CD14-positive monocyte (primary cell): ENCODE measurements at regions not wholly inside any gene's neighbourhood (a gene's known extent, or its start where the extent isn't known, plus 50 kb on each side); places are given as distances from the start of the nearest gene placed in this dataset.

Experiments
- DNase-seq, 3 donors: peaks; one replicate each; pipeline ENCODE4 v3.0.0-alpha.2; 2011 to 2022
- H2AFZ ChIP-seq: 2 replicates; pipeline ENCODE4 v1.6.0; 2012; ENCODE audit warnings: mild to moderate bottlenecking, low read depth, low read length, inconsistent platforms; ENCODE audit not compliant: insufficient read depth, poor library complexity, severe bottlenecking
- H3K27ac ChIP-seq, 2 donors: 1 replicate in 1 of 2; 2 replicates in 1 of 2; pipeline ENCODE4 v1.5.1; 2012 to 2013; ENCODE audit warnings: low read length in 2 of 2, control low read depth in 1 of 2, inconsistent platforms in 1 of 2, low read depth in 1 of 2, mild to moderate bottlenecking in 1 of 2
- H3K27me3 ChIP-seq, 2 donors: one replicate each; pipeline versions ENCODE4 v1.6.0 to v1.6.1; 2011 to 2013; ENCODE audit warnings: low read length in 2 of 2; ENCODE audit not compliant: control insufficient read depth in 2 of 2, insufficient read depth in 2 of 2
- H3K36me3 ChIP-seq, 2 donors: replicated peaks in 1 of 2; 1 replicate in 1 of 2; 2 replicates in 1 of 2; pipeline versions ENCODE4 v1.5.1 to v1.6.1; 2012 to 2013; ENCODE audit warnings: low read length in 2 of 2, control low read depth in 1 of 2, inconsistent platforms in 1 of 2, mild to moderate bottlenecking in 1 of 2; ENCODE audit not compliant: insufficient read depth in 2 of 2, control insufficient read depth in 1 of 2
- H3K4me1 ChIP-seq, 2 donors: 1 replicate in 1 of 2; 2 replicates in 1 of 2; pipeline versions ENCODE4 v1.5.1 to v1.6.1; 2012 to 2013; ENCODE audit warnings: low read length in 2 of 2, control low read depth in 1 of 2, inconsistent platforms in 1 of 2, mild to moderate bottlenecking in 1 of 2, moderate library complexity in 1 of 2; ENCODE audit not compliant: insufficient read depth in 2 of 2, control insufficient read depth in 1 of 2
- H3K4me2 ChIP-seq: replicated peaks from 2 replicates; pipeline ENCODE3; 2012; ENCODE audit warnings: low read length, moderate library complexity, mild to moderate bottlenecking; ENCODE audit not compliant: poor library complexity, severe bottlenecking; ENCODE audit errors: extremely low read depth
- H3K4me3 ChIP-seq, 3 experiments: fragments of 200-600 bp in 1 of 3; sonication (generic) in 1 of 3; replicated peaks in 1 of 3; 1 replicate in 2 of 3; 2 replicates in 1 of 3; pipeline ENCODE4 v1.5.1; 2011 to 2013; ENCODE audit warnings: low read length in 3 of 3, mild to moderate bottlenecking in 3 of 3, control low read depth in 2 of 3, low read depth in 2 of 3, inconsistent platforms in 1 of 3, moderate library complexity in 1 of 3
- H3K79me2 ChIP-seq: 2 replicates; pipeline ENCODE4 v1.6.0; 2012; ENCODE audit warnings: mild to moderate bottlenecking, control low read depth, inconsistent platforms, low read length, moderate library complexity; ENCODE audit not compliant: insufficient read depth
- H3K9ac ChIP-seq: 2 replicates; pipeline ENCODE4 v1.6.0; 2017; ENCODE audit warnings: low read length, mild to moderate bottlenecking; ENCODE audit not compliant: insufficient read depth, poor library complexity, severe bottlenecking
- H3K9me3 ChIP-seq, 2 donors: replicated peaks in 1 of 2; 1 replicate in 1 of 2; 2 replicates in 1 of 2; pipeline versions ENCODE4 v1.5.1 to v1.6.1; 2012 to 2013; ENCODE audit warnings: low read length in 2 of 2, control low read depth in 1 of 2; ENCODE audit not compliant: control insufficient read depth in 1 of 2, insufficient read depth in 1 of 2
- H4K20me1 ChIP-seq: 2 replicates; pipeline ENCODE4 v1.6.0; 2012; ENCODE audit warnings: mild to moderate bottlenecking, low read length, control low read depth, moderate library complexity; ENCODE audit not compliant: insufficient read depth
- H3K27ac Mint-ChIP-seq, 7 donors: one replicate each; pipeline ENCODE4 v1.8.0; 2020; ENCODE audit warnings: mild to moderate bottlenecking in 7 of 7, mixed read lengths in 7 of 7, moderate library complexity in 6 of 7, inconsistent platforms in 2 of 7
- H3K27me3 Mint-ChIP-seq, 3 donors: one replicate each; pipeline ENCODE4 v1.8.0; 2021 to 2022; ENCODE audit warnings: low read depth in 3 of 3, mild to moderate bottlenecking in 3 of 3, mixed read lengths in 3 of 3, moderate library complexity in 3 of 3, inconsistent platforms in 1 of 3
- H3K36me3 Mint-ChIP-seq, 2 donors: one replicate each; pipeline ENCODE4 v1.8.0; 2020; ENCODE audit warnings: mixed read lengths in 2 of 2, inconsistent platforms in 1 of 2, mild to moderate bottlenecking in 1 of 2
- H3K4me1 Mint-ChIP-seq: one replicate; pipeline ENCODE4 v1.8.0; 2020; ENCODE audit warnings: mild to moderate bottlenecking, mixed read lengths
- H3K4me3 Mint-ChIP-seq, 2 donors: one replicate each; pipeline ENCODE4 v1.8.0; 2020; ENCODE audit warnings: mild to moderate bottlenecking in 2 of 2, mixed read lengths in 2 of 2, moderate library complexity in 1 of 2
- H3K9me3 Mint-ChIP-seq, 7 donors: one replicate each; pipeline ENCODE4 v1.8.0; 2020 to 2022; ENCODE audit warnings: mixed read lengths in 7 of 7, mild to moderate bottlenecking in 6 of 7, moderate library complexity in 6 of 7, inconsistent platforms in 2 of 7
- WGBS: methylation state at CpG from one replicate; pipeline ENCODE4 v1.1.5; 2013; ENCODE audit warnings: missing lambda C conversion rate; ENCODE audit not compliant: insufficient coverage; 5-methylcytosine and 5-hydroxymethylcytosine counted together
- intact Hi-C, 2 donors: fragments of 100-400 bp; cut with micrococcal nuclease; formaldehyde crosslinking; loops; one replicate each; pipeline versions ENCODE4 v1.15.0 to v1.15.1; 2023
- TF ChIP-seq, protein P1 (sequence below): fragments of 200-600 bp; IDR thresholded peaks from one replicate; pipeline ENCODE4 v1.8.0; 2022; ENCODE audit warnings: antibody characterized with exemption, mild to moderate bottlenecking

DNA sequence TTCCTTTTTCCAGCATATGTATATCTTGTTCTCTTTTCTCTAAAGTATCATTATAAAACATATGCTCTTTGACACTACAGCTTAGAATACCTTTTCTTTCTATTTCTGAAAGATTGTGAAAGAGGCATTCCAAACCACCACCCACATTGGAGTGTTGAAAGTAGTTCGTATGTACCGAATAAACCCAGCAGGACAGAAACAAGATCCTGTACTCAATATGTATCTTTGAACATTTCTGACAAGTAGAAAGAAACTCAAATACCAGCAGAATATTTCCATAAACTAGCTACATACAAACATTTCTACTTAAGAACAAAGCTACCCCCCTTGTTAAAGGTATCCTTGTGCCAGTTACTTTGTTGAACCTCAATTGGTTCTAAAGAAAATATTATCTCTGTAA is 415.3 kb upstream of the ALCAM start:
- no CpG with 5 or more reads among the region's 2 CpGs for WGBS
- Histone ChIP-seq H3K27me3 (no peaks in the 10 kb centered on the region), H3K4me1 (no peaks in the 10 kb centered on the region), H3K4me3 (no peak overlapping the region), H3K79me2 (no peaks in the 10 kb centered on the region), H3K9ac (no peak overlapping the region), H3K9me3 (peaks cover 0 to 7% of the 10 kb centered on the region in 2 donors), H3K36me3 (no peaks in the 10 kb centered on the region), H2AFZ (no peak overlapping the region), H4K20me1 (no peaks in the 10 kb centered on the region), H3K27ac (no peak overlapping the region), H3K4me2 (no peak overlapping the region)
- intact Hi-C loops, result no loop called here
- Mint-ChIP-seq H3K27me3 (peaks cover 0 to 1% (median 0%) of the 10 kb centered on the region in 3 donors), H3K9me3 (peaks cover 0 to 10% (median 5%) of the 10 kb centered on the region in 7 donors), H3K4me3 (no peak overlapping the region), H3K36me3 (no peaks in the 10 kb centered on the region), H3K27ac (no peak overlapping the region), H3K4me1 (no peaks in the 10 kb centered on the region)
- TF ChIP-seq, protein P1, sequence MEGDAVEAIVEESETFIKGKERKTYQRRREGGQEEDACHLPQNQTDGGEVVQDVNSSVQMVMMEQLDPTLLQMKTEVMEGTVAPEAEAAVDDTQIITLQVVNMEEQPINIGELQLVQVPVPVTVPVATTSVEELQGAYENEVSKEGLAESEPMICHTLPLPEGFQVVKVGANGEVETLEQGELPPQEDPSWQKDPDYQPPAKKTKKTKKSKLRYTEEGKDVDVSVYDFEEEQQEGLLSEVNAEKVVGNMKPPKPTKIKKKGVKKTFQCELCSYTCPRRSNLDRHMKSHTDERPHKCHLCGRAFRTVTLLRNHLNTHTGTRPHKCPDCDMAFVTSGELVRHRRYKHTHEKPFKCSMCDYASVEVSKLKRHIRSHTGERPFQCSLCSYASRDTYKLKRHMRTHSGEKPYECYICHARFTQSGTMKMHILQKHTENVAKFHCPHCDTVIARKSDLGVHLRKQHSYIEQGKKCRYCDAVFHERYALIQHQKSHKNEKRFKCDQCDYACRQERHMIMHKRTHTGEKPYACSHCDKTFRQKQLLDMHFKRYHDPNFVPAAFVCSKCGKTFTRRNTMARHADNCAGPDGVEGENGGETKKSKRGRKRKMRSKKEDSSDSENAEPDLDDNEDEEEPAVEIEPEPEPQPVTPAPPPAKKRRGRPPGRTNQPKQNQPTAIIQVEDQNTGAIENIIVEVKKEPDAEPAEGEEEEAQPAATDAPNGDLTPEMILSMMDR, result no peak
- DNase-seq, result no peak

DNA sequence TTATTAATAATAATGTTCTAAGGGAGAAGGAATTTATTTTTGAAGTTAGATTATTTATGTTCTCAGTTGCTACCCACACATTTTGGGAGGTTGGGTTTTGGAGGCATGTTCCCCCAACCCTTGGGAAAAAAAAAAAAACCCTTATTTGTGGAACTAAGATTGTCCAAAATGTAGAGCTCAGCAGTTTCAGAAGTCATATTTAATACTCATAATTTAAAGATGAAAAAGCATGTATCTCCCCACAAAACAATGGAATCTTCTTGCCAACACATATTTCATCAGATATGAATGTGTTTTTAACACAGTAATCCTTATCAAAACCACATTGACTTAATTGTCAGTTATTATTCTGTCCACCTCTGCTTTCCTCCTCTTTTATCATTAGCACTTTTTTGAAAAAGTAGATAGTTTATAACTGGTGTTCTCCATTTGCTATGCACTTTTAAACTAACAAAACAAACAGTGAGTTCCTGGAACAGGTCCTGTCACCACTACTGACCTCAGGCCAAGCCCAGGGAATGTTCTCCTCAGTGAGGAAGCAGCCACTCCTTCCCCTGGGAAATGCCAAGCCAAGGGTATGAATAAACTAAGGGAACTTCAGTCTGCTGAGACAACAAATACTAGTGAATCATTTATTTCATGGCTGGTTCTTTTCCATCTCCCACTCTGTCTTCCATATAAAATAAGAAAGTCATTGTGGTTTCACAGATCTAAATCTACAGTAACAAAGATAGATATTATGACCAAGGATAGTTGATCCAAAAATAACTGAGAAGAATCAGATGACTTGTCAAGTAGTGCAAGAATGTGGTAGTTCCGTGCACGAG is 414.4 kb upstream of the ALCAM start:
- TF ChIP-seq, protein P1, result no peak
- Histone ChIP-seq H3K9ac (no peak overlapping the region), H3K9me3 (peaks cover 0 to 13% of the 10 kb centered on the region in 2 donors), H3K27ac (no peak overlapping the region), H2AFZ (no peak overlapping the region), H3K4me1 (no peaks in the 10 kb centered on the region), H3K27me3 (no peaks in the 10 kb centered on the region), H3K36me3 (no peaks in the 10 kb centered on the region), H3K4me2 (no peak overlapping the region), H4K20me1 (no peaks in the 10 kb centered on the region), H3K79me2 (no peaks in the 10 kb centered on the region), H3K4me3 (no peak overlapping the region)
- Mint-ChIP-seq H3K27me3 (peaks cover 0 to 1% (median 0%) of the 10 kb centered on the region in 3 donors), H3K9me3 (peaks cover 0 to 9% (median 5%) of the 10 kb centered on the region in 7 donors), H3K36me3 (no peaks in the 10 kb centered on the region), H3K27ac (no peak overlapping the region), H3K4me3 (no peak overlapping the region), H3K4me1 (no peaks in the 10 kb centered on the region)
- DNase-seq, result no peak
- intact Hi-C loops, result no loop called here
- WGBS, result 75% methylated on average over 2 of the region's 2 CpGs
